ENCODE measurements at regions not wholly inside any gene's neighbourhood (a gene's known extent, or its start where the extent isn't known, plus 50 kb on each side); places are given as distances from the start of the nearest gene placed in this dataset.

DNA sequence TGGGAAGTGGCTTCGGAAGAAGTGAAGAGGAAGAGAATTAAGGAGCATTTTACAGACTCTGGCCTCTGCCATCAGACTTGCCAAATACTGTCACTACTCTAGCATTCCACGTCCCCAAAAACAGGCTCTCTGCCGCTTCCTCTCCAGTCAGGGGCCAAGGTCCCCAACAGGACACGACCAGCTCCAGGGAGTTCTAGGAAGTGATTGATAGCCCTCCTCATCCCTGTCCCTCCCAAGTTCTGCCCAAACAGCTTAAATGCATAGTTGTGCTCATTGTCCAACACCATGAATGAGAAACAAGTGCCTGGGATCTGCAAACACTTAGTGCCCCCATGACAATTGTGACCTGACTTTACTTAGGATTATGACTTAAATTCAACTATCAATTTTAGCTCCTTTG lies 96.5 kb downstream of the MED10 start:
- no peaks in the 10 kb centered on the region for H3K27me3 ChIP-seq
- DNase-seq = no peak
- no peaks in the 10 kb centered on the region for H3K36me3 ChIP-seq
- intact Hi-C loops (cut with DNase I) = no loop called here
- H3K4me3 ChIP-seq = no peak overlapping the region
- ATAC-seq = peak in 1 of 4 donors; percentile 15
- TF ChIP-seq POLR2A (IDR thresholded peaks at IDR 0.05) (no peak), CTCF (IDR thresholded peaks at IDR 0.05) (no peak)
- peaks cover 0 to 22% (median 10%) of the 10 kb centered on the region in 4 donors for H3K4me1 ChIP-seq
- no peak overlapping the region for H3K27ac ChIP-seq
- WGBS (ENCODE audit: insufficient coverage, low coverage, low lambda C conversion rate, missing lambda C conversion rate) = 20% methylated on average over 4 of the region's 4 CpGs
- no peaks in the 10 kb centered on the region for H3K9me3 ChIP-seq

DNA sequence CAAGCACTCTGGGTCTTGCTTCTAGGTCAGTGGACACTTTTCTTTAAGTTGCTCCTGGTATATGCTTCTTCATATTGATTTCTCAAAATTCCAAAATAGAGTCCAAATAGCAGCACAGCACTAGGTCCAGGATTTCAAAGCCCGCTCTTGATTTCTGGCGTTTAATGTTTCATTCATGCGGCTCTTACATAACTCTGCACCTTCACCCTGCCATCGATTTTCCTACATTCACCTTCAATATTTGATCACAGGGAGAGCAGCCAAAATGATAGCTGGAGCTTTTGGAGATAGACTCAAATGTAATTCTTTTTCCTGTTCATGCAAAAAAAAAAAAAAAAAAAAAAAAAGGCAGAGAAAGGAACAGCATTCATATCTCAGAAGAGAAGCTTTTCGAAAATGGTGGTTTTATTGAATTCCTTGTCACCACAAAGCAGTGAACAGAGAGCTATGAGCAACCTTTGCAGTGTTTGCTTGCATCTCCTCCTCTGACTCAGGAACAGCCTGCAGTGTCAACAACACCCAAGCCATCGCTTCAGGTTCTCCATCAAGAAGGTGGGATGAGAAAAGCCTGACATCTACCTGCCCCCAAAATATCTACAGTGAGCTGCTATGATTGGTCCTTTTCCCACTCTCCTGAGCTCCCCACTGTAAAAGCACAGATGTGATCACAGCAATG lies 97.8 kb downstream of the MED10 start:
- ATAC-seq (peak; percentile 82 to 96 (median 86)), DNase-seq (peak in 1 of 3 donors; percentile 74)
- Histone ChIP-seq H3K36me3 (no peaks in the 10 kb centered on the region), H3K27ac (no peak overlapping the region), H3K27me3 (no peaks in the 10 kb centered on the region), H3K4me1 (peaks cover 0 to 24% (median 10%) of the 10 kb centered on the region in 4 donors), H3K4me3 (no peak overlapping the region), H3K9me3 (no peaks in the 10 kb centered on the region)
- intact Hi-C loops (cut with DNase I) = no loop called here
- TF ChIP-seq CTCF (IDR thresholded peaks at IDR 0.05) = no peak
- no peak for TF ChIP-seq POLR2A (IDR thresholded peaks at IDR 0.05)
- WGBS (ENCODE audit: insufficient coverage, low coverage, low lambda C conversion rate, missing lambda C conversion rate) = 30% methylated on average over 5 of the region's 6 CpGs

- no peaks in the 10 kb centered on the region for H3K9me3 ChIP-seq
- H3K4me3 ChIP-seq = no peak overlapping the region
- H3K27me3 ChIP-seq = no peaks in the 10 kb centered on the region
- H3K4me1 ChIP-seq = peaks cover 0 to 30% (median 10%) of the 10 kb centered on the region in 4 donors
- no peak for DNase-seq
- H3K27ac ChIP-seq = no peak overlapping the region
- no peaks in the 10 kb centered on the region for H3K36me3 ChIP-seq
- no peak for ATAC-seq
- WGBS (ENCODE audit: insufficient coverage, low coverage, low lambda C conversion rate, missing lambda C conversion rate) = 76% methylated on average over 4 of the region's 5 CpGs
- intact Hi-C loops (cut with DNase I) = no loop called here
- no peak for TF ChIP-seq CTCF (IDR thresholded peaks at IDR 0.05)
- TF ChIP-seq POLR2A (IDR thresholded peaks at IDR 0.05) = no peak
Observed at GRCh38 chr5:6279607-6280006, 98.7 kb downstream of the MED10 start.

- H3K4me1 ChIP-seq = peaks cover 0 to 11% (median 3%) of the 10 kb centered on the region in 4 donors
- no peak overlapping the region for H3K27ac ChIP-seq
- intact Hi-C loops (cut with DNase I) = no loop called here
- WGBS (ENCODE audit: insufficient coverage, low coverage, low lambda C conversion rate, missing lambda C conversion rate) = 30% methylated on average over 2 of the region's 2 CpGs
- ATAC-seq (peak in 3 of 4 donors; percentile 45 to 72 (median 70)), DNase-seq (no peak)
- no peaks in the 10 kb centered on the region for H3K36me3 ChIP-seq
- H3K4me3 ChIP-seq = no peak overlapping the region
- no peaks in the 10 kb centered on the region for H3K9me3 ChIP-seq
- H3K27me3 ChIP-seq = no peaks in the 10 kb centered on the region
- no peak for TF ChIP-seq CTCF (IDR thresholded peaks at IDR 0.05)
Observed at GRCh38 chr5:6274846-6275543, 103.4 kb downstream of the MED10 start.
